Activated CD4-positive, alpha-beta memory T cell treated with anti-CD3 and anti-CD28 coated beads for 36 hours (primary cell): ENCODE measurements at regions not wholly inside any gene's neighbourhood (a gene's known extent, or its start where the extent isn't known, plus 50 kb on each side); places are given as distances from the start of the nearest gene placed in this dataset.
"Not testable (repeated sequence)": the region's sequence is repeated elsewhere in the genome, so short reads cannot be mapped to it uniquely, and the experiment has no call there.

Experiments
- CTCF ChIA-PET: fragments of 350-600 bp; sonication (Branson Sonifier 250); formaldehyde crosslinking; loops from one replicate; lab custom pipeline; 2021; ENCODE audit warnings: antibody characterized with exemption, inconsistent platforms; lab: Charles Lee
- POLR2A ChIA-PET: fragments of 350-600 bp; sonication (Branson Sonifier 250); formaldehyde crosslinking; loops from one replicate; lab custom pipeline; 2021; ENCODE audit warnings: antibody characterized with exemption; lab: Charles Lee
- DNase-seq: peaks from one replicate; pipeline ENCODE4 v3.0.0-alpha.2; 2020
- H3K27ac Mint-ChIP-seq: one replicate; pipeline ENCODE4 v1.8.0; 2021; ENCODE audit warnings: mixed read lengths
- H3K27me3 Mint-ChIP-seq: one replicate; pipeline ENCODE4 v1.8.0; 2021; ENCODE audit warnings: mixed read lengths
- H3K36me3 Mint-ChIP-seq: one replicate; pipeline ENCODE4 v1.8.0; 2021; ENCODE audit warnings: mixed read lengths
- H3K4me1 Mint-ChIP-seq: one replicate; pipeline ENCODE4 v1.8.0; 2021; ENCODE audit warnings: low read depth, mixed read lengths
- H3K4me3 Mint-ChIP-seq: one replicate; pipeline ENCODE4 v1.8.0; 2021; ENCODE audit warnings: mild to moderate bottlenecking, mixed read lengths
- H3K9me3 Mint-ChIP-seq: one replicate; pipeline ENCODE4 v1.8.0; 2021; ENCODE audit warnings: mixed read lengths
- intact Hi-C: fragments of 100-400 bp; cut with micrococcal nuclease; formaldehyde crosslinking; loops from one replicate; pipeline ENCODE4 v1.15.1; 2023

GRCh38 chr6:92219987-92220386 lies 1199.4 kb downstream of the EPHA7 start:
- H3K4me3 Mint-ChIP-seq, H3K27me3 Mint-ChIP-seq, DNase-seq, intact Hi-C loops, POLR2A ChIA-PET, H3K36me3 Mint-ChIP-seq, H3K4me1 Mint-ChIP-seq, H3K27ac Mint-ChIP-seq, CTCF ChIA-PET: not testable (repeated sequence)
- peaks cover 12% of the 10 kb centered on the region for H3K9me3 Mint-ChIP-seq

GRCh38 chr6:92216717-92217116 lies 1202.6 kb downstream of the EPHA7 start:
- no peak for DNase-seq
- no peaks in the 10 kb centered on the region for H3K36me3 Mint-ChIP-seq
- no peaks in the 10 kb centered on the region for H3K27me3 Mint-ChIP-seq
- no peaks in the 10 kb centered on the region for H3K4me1 Mint-ChIP-seq
- no peak overlapping the region for H3K27ac Mint-ChIP-seq
- POLR2A ChIA-PET, result no interaction called here
- no peak overlapping the region for H3K4me3 Mint-ChIP-seq
- intact Hi-C loops, result no loop called here
- peaks cover 18% of the 10 kb centered on the region for H3K9me3 Mint-ChIP-seq
- CTCF ChIA-PET, result no interaction called here

- Mint-ChIP-seq H3K36me3 (no peaks in the 10 kb centered on the region), H3K27me3 (no peaks in the 10 kb centered on the region), H3K9me3 (peaks cover 30% of the 10 kb centered on the region), H3K27ac (no peak overlapping the region), H3K4me3 (no peak overlapping the region), H3K4me1 (no peaks in the 10 kb centered on the region)
- intact Hi-C loops, result no loop called here
- ChIA-PET POLR2A (no interaction called here), CTCF (no interaction called here)
- DNase-seq, result no peak
Measured at GRCh38 chr6:92201618-92202017, 1217.7 kb downstream of the EPHA7 start.

- Mint-ChIP-seq H3K9me3 (peaks cover 19% of the 10 kb centered on the region), H3K27me3 (no peaks in the 10 kb centered on the region), H3K4me1 (no peaks in the 10 kb centered on the region), H3K27ac (no peak overlapping the region), H3K36me3 (no peaks in the 10 kb centered on the region), H3K4me3 (no peak overlapping the region)
- CTCF ChIA-PET, result no interaction called here
- POLR2A ChIA-PET, result no interaction called here
- no peak for DNase-seq
- intact Hi-C loops, result no loop called here
Measured at GRCh38 chr6:92196325-92196724, 1223.0 kb downstream of the EPHA7 start.

- POLR2A ChIA-PET, result no interaction called here
- no peak overlapping the region for H3K4me3 Mint-ChIP-seq
- CTCF ChIA-PET, result no interaction called here
- no peaks in the 10 kb centered on the region for H3K36me3 Mint-ChIP-seq
- H3K4me1 Mint-ChIP-seq, result no peaks in the 10 kb centered on the region
- no peak overlapping the region for H3K27ac Mint-ChIP-seq
- H3K27me3 Mint-ChIP-seq, result no peaks in the 10 kb centered on the region
- DNase-seq, result no peak
- H3K9me3 Mint-ChIP-seq, result peaks cover 18% of the 10 kb centered on the region
- intact Hi-C loops, result no loop called here
Measured at GRCh38 chr6:92195796-92196195, 1223.6 kb downstream of the EPHA7 start.

GRCh38 chr6:92188016-92188415 lies 1231.3 kb downstream of the EPHA7 start:
- H3K4me1 Mint-ChIP-seq, result no peaks in the 10 kb centered on the region
- H3K36me3 Mint-ChIP-seq, result no peaks in the 10 kb centered on the region
- H3K9me3 Mint-ChIP-seq, result peaks cover under 1% of the 10 kb centered on the region
- intact Hi-C loops, result no loop called here
- no peak for DNase-seq
- H3K27me3 Mint-ChIP-seq, result no peaks in the 10 kb centered on the region
- H3K27ac Mint-ChIP-seq, result no peak overlapping the region
- ChIA-PET POLR2A (no interaction called here), CTCF (no interaction called here)
- no peak overlapping the region for H3K4me3 Mint-ChIP-seq

GRCh38 chr6:92184933-92185332 lies 1234.4 kb downstream of the EPHA7 start:
- Mint-ChIP-seq H3K4me3 (no peak overlapping the region), H3K27me3 (no peaks in the 10 kb centered on the region), H3K36me3 (no peaks in the 10 kb centered on the region), H3K4me1 (no peaks in the 10 kb centered on the region), H3K27ac (no peak overlapping the region), H3K9me3 (peaks cover 1% of the 10 kb centered on the region)
- DNase-seq, result no peak
- intact Hi-C loops, result no loop called here
- POLR2A ChIA-PET, result no interaction called here
- CTCF ChIA-PET, result no interaction called here

- H3K27ac Mint-ChIP-seq, result no peak overlapping the region
Measured at GRCh38 chr6:92181347-92181746, 1238.0 kb downstream of the EPHA7 start.

GRCh38 chr6:92180090-92180489 lies 1239.3 kb downstream of the EPHA7 start:
- no peak for DNase-seq
- Mint-ChIP-seq H3K36me3 (no peaks in the 10 kb centered on the region), H3K4me3 (no peak overlapping the region), H3K9me3 (peaks cover 4% of the 10 kb centered on the region), H3K27me3 (no peaks in the 10 kb centered on the region), H3K27ac (no peak overlapping the region), H3K4me1 (no peaks in the 10 kb centered on the region)
- intact Hi-C loops, result no loop called here
- CTCF ChIA-PET, result no interaction called here
- POLR2A ChIA-PET, result no interaction called here

More at GRCh38 chr6:92181347-92181746, 1238.0 kb downstream of the EPHA7 start:
- CTCF ChIA-PET, result no interaction called here
- intact Hi-C loops, result no loop called here
- DNase-seq, result no peak
- POLR2A ChIA-PET, result no interaction called here
- Mint-ChIP-seq H3K4me3 (no peak overlapping the region), H3K27me3 (no peaks in the 10 kb centered on the region), H3K36me3 (no peaks in the 10 kb centered on the region), H3K9me3 (peaks cover 4% of the 10 kb centered on the region), H3K4me1 (no peaks in the 10 kb centered on the region)

- CTCF ChIA-PET, result no interaction called here
- H3K27me3 Mint-ChIP-seq, result no peaks in the 10 kb centered on the region
- H3K4me1 Mint-ChIP-seq, result no peaks in the 10 kb centered on the region
- no peak overlapping the region for H3K27ac Mint-ChIP-seq
- POLR2A ChIA-PET, result no interaction called here
- H3K36me3 Mint-ChIP-seq, result no peaks in the 10 kb centered on the region
- intact Hi-C loops, result no loop called here
- no peak for DNase-seq
- H3K4me3 Mint-ChIP-seq, result no peak overlapping the region
- peaks cover 4% of the 10 kb centered on the region for H3K9me3 Mint-ChIP-seq
Measured at GRCh38 chr6:92176666-92177065, 1242.7 kb downstream of the EPHA7 start.

GRCh38 chr6:92174398-92175073 lies 1244.8 kb downstream of the EPHA7 start:
- intact Hi-C loops, result no loop called here
- Mint-ChIP-seq H3K4me1 (no peaks in the 10 kb centered on the region), H3K9me3 (peaks cover 2% of the 10 kb centered on the region), H3K27me3 (no peaks in the 10 kb centered on the region), H3K36me3 (no peaks in the 10 kb centered on the region), H3K4me3 (no peak overlapping the region), H3K27ac (no peak overlapping the region)
- CTCF ChIA-PET, result no interaction called here
- POLR2A ChIA-PET, result no interaction called here
- no peak for DNase-seq

GRCh38 chr6:92169506-92169905 lies 1249.9 kb downstream of the EPHA7 start:
- ChIA-PET POLR2A (no interaction called here), CTCF (no interaction called here)
- Mint-ChIP-seq H3K9me3 (peaks cover 2% of the 10 kb centered on the region), H3K36me3 (no peaks in the 10 kb centered on the region), H3K4me1 (no peaks in the 10 kb centered on the region), H3K27me3 (no peaks in the 10 kb centered on the region), H3K4me3 (no peak overlapping the region), H3K27ac (no peak overlapping the region)
- intact Hi-C loops, result no loop called here
- DNase-seq, result no peak

GRCh38 chr6:92166666-92167065 lies 1252.7 kb downstream of the EPHA7 start:
- peaks cover 5% of the 10 kb centered on the region for H3K9me3 Mint-ChIP-seq
- H3K36me3 Mint-ChIP-seq, result no peaks in the 10 kb centered on the region
- POLR2A ChIA-PET, result no interaction called here
- no peaks in the 10 kb centered on the region for H3K27me3 Mint-ChIP-seq
- H3K4me1 Mint-ChIP-seq, result no peaks in the 10 kb centered on the region
- H3K27ac Mint-ChIP-seq, result no peak overlapping the region
- intact Hi-C loops, result no loop called here
- no peak overlapping the region for H3K4me3 Mint-ChIP-seq
- CTCF ChIA-PET, result no interaction called here
- DNase-seq, result no peak
